ENCODE measurements at regions not wholly inside any gene's neighbourhood (a gene's known extent, or its start where the extent isn't known, plus 50 kb on each side); places are given as distances from the start of the nearest gene placed in this dataset.

DNA sequence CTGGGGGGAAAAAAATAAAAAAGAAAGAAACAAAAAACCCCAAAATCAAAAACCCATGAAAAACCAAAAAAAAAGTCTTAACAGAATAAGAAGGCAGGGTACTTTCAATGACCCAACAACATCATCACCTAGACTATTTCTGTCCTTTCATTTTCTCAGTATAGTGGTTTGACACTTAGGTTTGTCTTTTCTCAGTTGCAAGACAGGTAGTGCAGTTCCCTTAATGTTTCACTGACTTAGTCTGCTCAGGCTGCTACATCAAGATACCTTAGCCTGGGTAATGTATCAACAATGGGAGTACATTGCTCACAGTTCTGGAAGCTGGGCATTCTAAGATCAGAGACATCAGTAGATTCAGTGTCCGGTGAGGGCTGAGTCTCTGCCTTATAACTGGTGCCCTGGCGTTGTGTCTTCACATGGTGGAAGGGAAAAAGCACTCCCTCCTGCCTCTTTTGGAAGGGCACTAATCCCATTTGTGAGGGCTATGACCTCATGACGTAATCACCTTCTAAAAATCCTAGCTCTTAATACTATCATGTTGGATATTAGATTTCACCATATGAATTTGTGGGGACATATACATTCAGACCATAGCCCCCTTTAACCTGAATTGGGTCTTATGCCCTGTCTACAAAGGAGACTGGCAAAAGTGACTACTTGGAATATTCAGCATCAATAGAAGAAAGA is 362.3 kb upstream of the RBFOX1 start:
- FAIRE-seq = no peak
- TF ChIP-seq POLR2AphosphoS5 (IDR thresholded peaks at IDR 0.05; ENCODE audit: insufficient read depth, low read depth, low read length) (no peak), JUN (IDR thresholded peaks at IDR 0.05; ENCODE audit: borderline replicate concordance, insufficient read depth, insufficient read length, low read depth) (no peak), GATA2 (IDR thresholded peaks at IDR 0.05; ENCODE audit: insufficient read depth, insufficient read length, low read depth, low read length) (no peak), EZH2 (IDR thresholded peaks at IDR 0.05; ENCODE audit: borderline replicate concordance, low read depth, low read length, severe bottlenecking) (no peak), POLR2A (IDR thresholded peaks at IDR 0.05; ENCODE audit: low read depth, low read length) (no peak), MYC (IDR thresholded peaks at IDR 0.05; ENCODE audit: low read depth, low read length) (no peak), FOS (IDR thresholded peaks at IDR 0.05; ENCODE audit: borderline replicate concordance, insufficient read depth, low read length) (no peak)
- TF ChIP-seq, protein P1, sequence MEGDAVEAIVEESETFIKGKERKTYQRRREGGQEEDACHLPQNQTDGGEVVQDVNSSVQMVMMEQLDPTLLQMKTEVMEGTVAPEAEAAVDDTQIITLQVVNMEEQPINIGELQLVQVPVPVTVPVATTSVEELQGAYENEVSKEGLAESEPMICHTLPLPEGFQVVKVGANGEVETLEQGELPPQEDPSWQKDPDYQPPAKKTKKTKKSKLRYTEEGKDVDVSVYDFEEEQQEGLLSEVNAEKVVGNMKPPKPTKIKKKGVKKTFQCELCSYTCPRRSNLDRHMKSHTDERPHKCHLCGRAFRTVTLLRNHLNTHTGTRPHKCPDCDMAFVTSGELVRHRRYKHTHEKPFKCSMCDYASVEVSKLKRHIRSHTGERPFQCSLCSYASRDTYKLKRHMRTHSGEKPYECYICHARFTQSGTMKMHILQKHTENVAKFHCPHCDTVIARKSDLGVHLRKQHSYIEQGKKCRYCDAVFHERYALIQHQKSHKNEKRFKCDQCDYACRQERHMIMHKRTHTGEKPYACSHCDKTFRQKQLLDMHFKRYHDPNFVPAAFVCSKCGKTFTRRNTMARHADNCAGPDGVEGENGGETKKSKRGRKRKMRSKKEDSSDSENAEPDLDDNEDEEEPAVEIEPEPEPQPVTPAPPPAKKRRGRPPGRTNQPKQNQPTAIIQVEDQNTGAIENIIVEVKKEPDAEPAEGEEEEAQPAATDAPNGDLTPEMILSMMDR (IDR thresholded peaks at IDR 0.05; ENCODE audit: extremely low read depth in 1 of 2, insufficient read depth in 1 of 2, low read depth in 1 of 2, low read length in 2 of 2) = no peak
- TF ChIP-seq, protein P2, sequence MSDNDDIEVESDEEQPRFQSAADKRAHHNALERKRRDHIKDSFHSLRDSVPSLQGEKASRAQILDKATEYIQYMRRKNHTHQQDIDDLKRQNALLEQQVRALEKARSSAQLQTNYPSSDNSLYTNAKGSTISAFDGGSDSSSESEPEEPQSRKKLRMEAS (IDR thresholded peaks at IDR 0.05; ENCODE audit: insufficient read depth, insufficient read length) = no peak
- H3K9ac ChIP-seq (replicated peaks; ENCODE audit: extremely low read depth, insufficient read depth, low read length) = no peak overlapping the region
- no peaks in the 10 kb centered on the region for H3K4me1 ChIP-seq (ENCODE audit: control insufficient read depth, extremely low read depth, insufficient read depth, low read length)
- H2AFZ ChIP-seq (ENCODE audit: low read depth, low read length) = no peak overlapping the region
- no peaks in the 10 kb centered on the region for H3K9me1 ChIP-seq (replicated peaks; ENCODE audit: control insufficient read depth, extremely low read depth, insufficient read depth, low read length)
- no peak for DNase-seq (ENCODE audit: low read depth, low spot score)
- no peaks in the 10 kb centered on the region for H3K9me3 ChIP-seq (replicated peaks; ENCODE audit: control insufficient read depth, insufficient read depth, low read length)
- dilution Hi-C loops (cut with MboI; ENCODE audit: extremely low pct_ligation_motif_present, low sequenced_read_pairs) (no loop called here), intact Hi-C loops (cut with micrococcal nuclease) (no loop called here)
- ChIA-PET CTCF (no interaction called here), POLR2A (no interaction called here)
- H3K4me3 ChIP-seq (replicated peaks in 1 of 3; ENCODE audit: insufficient read depth in 1 of 3, low read depth in 1 of 3, low read length in 3 of 3) = no peak overlapping the region
- no peaks in the 10 kb centered on the region for H3K27me3 ChIP-seq (ENCODE audit: control insufficient read depth in 2 of 2, insufficient read depth in 2 of 2, low read length in 2 of 2)
- H3K79me2 ChIP-seq (ENCODE audit: control insufficient read depth, insufficient read depth, low read length) = no peaks in the 10 kb centered on the region
- H3K4me2 ChIP-seq (ENCODE audit: insufficient read depth, low read length) = no peak overlapping the region
- H3K36me3 ChIP-seq (ENCODE audit: control insufficient read depth in 2 of 2, extremely low read depth in 1 of 2, insufficient read depth in 2 of 2, low read length in 2 of 2) = no peaks in the 10 kb centered on the region
- BruUV-seq (replicated peaks) = no TSS peak
- H3K27ac ChIP-seq (ENCODE audit: insufficient read depth, low read depth, low read length) = no peak overlapping the region
- H4K20me1 ChIP-seq (replicated peaks; ENCODE audit: control insufficient read depth, extremely low read depth, insufficient read depth, low read length) = no peaks in the 10 kb centered on the region
